Uterus (tissue), 2 donors: ENCODE measurements at regions not wholly inside any gene's neighbourhood (a gene's known extent, or its start where the extent isn't known, plus 50 kb on each side); places are given as distances from the start of the nearest gene placed in this dataset.

Experiments used
- CTCF ChIP-seq, 4 experiments: fragments of 200-600 bp in 2 of 4; fragments of 450-650 bp in 2 of 4; sonication (generic) in 2 of 4; IDR thresholded peaks; one replicate each; pipeline ENCODE4 v1.5.1; 2016 to 2019; ENCODE audit warnings: antibody characterized with exemption in 4 of 4, mild to moderate bottlenecking in 2 of 4, moderate library complexity in 1 of 4
- POLR2A ChIP-seq, 2 donors: fragments of 450-650 bp; IDR thresholded peaks; one replicate each; pipeline ENCODE4 v1.6.1; 2016; ENCODE audit warnings: antibody characterized with exemption in 2 of 2, mild to moderate bottlenecking in 1 of 2, moderate library complexity in 1 of 2

- TF ChIP-seq CTCF (IDR thresholded peaks at IDR 0.05) = no peak
- TF ChIP-seq POLR2A (IDR thresholded peaks at IDR 0.05) = no peak
Measured at GRCh38 chr7:159247910-159248309, 103.2 kb upstream of the VIPR2 start.
